IMR-90 (cell line): ENCODE measurements at regions not wholly inside any gene's neighbourhood (a gene's known extent, or its start where the extent isn't known, plus 50 kb on each side); places are given as distances from the start of the nearest gene placed in this dataset.

ENCODE experiments used
- CHD1 ChIP-seq: IDR thresholded peaks from 2 replicates; pipeline ENCODE4 v1.6.1; 2012; ENCODE audit warnings: low read depth, low read length, improper control_type of control experiment
- FOS ChIP-seq: fragments of 150-350 bp; IDR thresholded peaks from 2 replicates; pipeline ENCODE4 v1.6.1; 2016; ENCODE audit warnings: low read depth, low read length
- MAFK ChIP-seq: IDR thresholded peaks from 2 replicates; pipeline ENCODE4 v1.6.1; 2012; ENCODE audit warnings: low read depth, low read length, improper control_type of control experiment
- MXI1 ChIP-seq: IDR thresholded peaks from 2 replicates; pipeline ENCODE4 v1.6.1; 2012; ENCODE audit warnings: low read depth, mild to moderate bottlenecking, low read length, moderate library complexity, borderline replicate concordance
- NFE2L2 ChIP-seq: fragments of 150-350 bp; IDR thresholded peaks from 2 replicates; pipeline ENCODE4 v1.6.1; 2016; ENCODE audit warnings: low read depth, mild to moderate bottlenecking, low read length
- POLR2A ChIP-seq: IDR thresholded peaks from 2 replicates; pipeline ENCODE4 v1.6.1; 2012; ENCODE audit warnings: mild to moderate bottlenecking, low read depth, low read length
- RCOR1 ChIP-seq: IDR thresholded peaks from 2 replicates; pipeline ENCODE4 v1.6.1; 2012; ENCODE audit warnings: mild to moderate bottlenecking, low read length, improper control_type of control experiment; ENCODE audit not compliant: insufficient replicate concordance
- USF2 ChIP-seq: fragments of 150-350 bp; IDR thresholded peaks from 2 replicates; pipeline ENCODE4 v1.6.1; 2017; ENCODE audit warnings: mild to moderate bottlenecking, antibody characterized with exemption, low read length, low read depth
- TF ChIP-seq, protein P1 (sequence below): conservative IDR thresholded peaks from 2 replicates; pipeline ENCODE4 v1.5.1; 2012; ENCODE audit warnings: mild to moderate bottlenecking, low read depth, low read length, improper control_type of control experiment

DNA sequence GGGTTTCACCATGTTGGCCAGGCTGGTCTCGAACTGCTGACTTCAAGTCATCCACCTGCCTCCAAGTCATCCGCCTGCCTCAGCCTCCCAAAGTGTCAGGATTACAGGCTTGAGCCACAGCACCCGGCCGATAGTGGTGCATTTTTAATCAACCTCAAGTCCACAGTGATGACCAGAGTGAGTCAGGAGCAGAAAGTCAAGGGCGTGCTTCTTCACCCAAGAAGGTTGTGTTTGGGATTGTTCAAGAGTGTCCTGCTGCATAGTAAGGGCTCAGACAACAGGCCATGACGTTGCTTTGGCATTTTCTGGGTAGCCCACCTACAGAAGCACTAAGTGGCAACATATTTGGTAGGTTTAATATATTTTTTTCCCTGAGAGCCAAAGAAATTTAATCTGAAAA, 108.3 kb upstream of the FAM20A start:
- TF ChIP-seq FOS (no peak), MAFK (no peak), USF2 (no peak), NFE2L2 (no peak), POLR2A (no peak), MXI1 (no peak), RCOR1 (no peak), CHD1 (no peak)
- TF ChIP-seq, protein P1, sequence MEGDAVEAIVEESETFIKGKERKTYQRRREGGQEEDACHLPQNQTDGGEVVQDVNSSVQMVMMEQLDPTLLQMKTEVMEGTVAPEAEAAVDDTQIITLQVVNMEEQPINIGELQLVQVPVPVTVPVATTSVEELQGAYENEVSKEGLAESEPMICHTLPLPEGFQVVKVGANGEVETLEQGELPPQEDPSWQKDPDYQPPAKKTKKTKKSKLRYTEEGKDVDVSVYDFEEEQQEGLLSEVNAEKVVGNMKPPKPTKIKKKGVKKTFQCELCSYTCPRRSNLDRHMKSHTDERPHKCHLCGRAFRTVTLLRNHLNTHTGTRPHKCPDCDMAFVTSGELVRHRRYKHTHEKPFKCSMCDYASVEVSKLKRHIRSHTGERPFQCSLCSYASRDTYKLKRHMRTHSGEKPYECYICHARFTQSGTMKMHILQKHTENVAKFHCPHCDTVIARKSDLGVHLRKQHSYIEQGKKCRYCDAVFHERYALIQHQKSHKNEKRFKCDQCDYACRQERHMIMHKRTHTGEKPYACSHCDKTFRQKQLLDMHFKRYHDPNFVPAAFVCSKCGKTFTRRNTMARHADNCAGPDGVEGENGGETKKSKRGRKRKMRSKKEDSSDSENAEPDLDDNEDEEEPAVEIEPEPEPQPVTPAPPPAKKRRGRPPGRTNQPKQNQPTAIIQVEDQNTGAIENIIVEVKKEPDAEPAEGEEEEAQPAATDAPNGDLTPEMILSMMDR, result no peak
